IPS-20b (cell line): ENCODE measurements at regions not wholly inside any gene's neighbourhood (a gene's known extent, or its start where the extent isn't known, plus 50 kb on each side); places are given as distances from the start of the nearest gene placed in this dataset.

Experiments
- H3K27ac ChIP-seq: one replicate; pipeline ENCODE4 v1.5.1; 2013; ENCODE audit warnings: low read length
- H3K27me3 ChIP-seq: 2 replicates; pipeline ENCODE4 v1.6.1; 2013; ENCODE audit warnings: mild to moderate bottlenecking, low read length, inconsistent platforms; ENCODE audit not compliant: insufficient read depth
- H3K36me3 ChIP-seq: 2 replicates; pipeline ENCODE4 v1.6.1; 2013; ENCODE audit warnings: low read depth, mild to moderate bottlenecking, inconsistent platforms, low read length, moderate library complexity; ENCODE audit not compliant: insufficient read depth
- H3K4me1 ChIP-seq: 2 replicates; pipeline ENCODE4 v1.6.1; 2013; ENCODE audit warnings: mild to moderate bottlenecking, control low read depth, inconsistent platforms, low read length, moderate library complexity; ENCODE audit not compliant: insufficient read depth
- H3K4me3 ChIP-seq: 2 replicates; pipeline ENCODE4 v1.5.1; 2013; ENCODE audit warnings: mild to moderate bottlenecking, low read length, inconsistent platforms
- H3K9ac ChIP-seq: 2 replicates; pipeline ENCODE4 v1.6.1; 2013; ENCODE audit warnings: low read depth, mild to moderate bottlenecking, inconsistent platforms, low read length, moderate library complexity
- H3K9me3 ChIP-seq: 2 replicates; pipeline ENCODE4 v1.6.1; 2013; ENCODE audit warnings: mild to moderate bottlenecking, low read depth, low read length, inconsistent platforms; ENCODE audit not compliant: insufficient read depth

DNA sequence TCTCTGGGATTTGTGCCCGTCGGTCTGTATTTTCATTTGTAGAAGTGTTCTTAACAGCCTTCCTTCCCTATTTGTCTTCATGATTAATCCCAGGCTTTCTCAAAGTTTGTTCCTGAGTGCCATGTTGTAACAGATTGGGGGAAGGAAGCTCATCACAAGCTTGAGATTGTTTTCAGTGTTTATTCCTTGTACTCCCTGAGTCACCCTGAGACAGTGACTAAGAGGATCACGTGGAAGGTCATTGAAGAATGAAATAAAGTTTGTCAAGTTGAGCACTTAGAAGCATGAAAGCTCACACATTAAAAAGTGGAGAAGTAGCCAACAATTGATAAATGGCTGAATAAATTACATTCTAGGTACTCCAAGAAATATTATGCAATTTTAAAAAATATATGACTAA lies 153.5 kb upstream of the FAM241A start:
- no peak overlapping the region for H3K4me3 ChIP-seq
- no peaks in the 10 kb centered on the region for H3K27me3 ChIP-seq
- H3K27ac ChIP-seq = no peak overlapping the region
- H3K9me3 ChIP-seq = no peaks in the 10 kb centered on the region
- H3K4me1 ChIP-seq = no peaks in the 10 kb centered on the region
- no peak overlapping the region for H3K9ac ChIP-seq
- no peaks in the 10 kb centered on the region for H3K36me3 ChIP-seq

- H3K27me3 ChIP-seq = no peaks in the 10 kb centered on the region
- H3K9me3 ChIP-seq = no peaks in the 10 kb centered on the region
- no peak overlapping the region for H3K27ac ChIP-seq
- H3K4me3 ChIP-seq = no peak overlapping the region
- no peaks in the 10 kb centered on the region for H3K36me3 ChIP-seq
- no peak overlapping the region for H3K9ac ChIP-seq
- H3K4me1 ChIP-seq = no peaks in the 10 kb centered on the region
These were observed 152.7 kb upstream of the FAM241A start for GRCh38 chr4:111992351-111993168.

GRCh38 chr4:111994392-111994791 lies 150.9 kb upstream of the FAM241A start:
- Histone ChIP-seq H3K36me3 (no peaks in the 10 kb centered on the region), H3K9ac (no peak overlapping the region), H3K27me3 (no peaks in the 10 kb centered on the region), H3K9me3 (no peaks in the 10 kb centered on the region), H3K27ac (no peak overlapping the region), H3K4me1 (no peaks in the 10 kb centered on the region), H3K4me3 (no peak overlapping the region)

GRCh38 chr4:111997785-111998184 lies 147.5 kb upstream of the FAM241A start:
- Histone ChIP-seq H3K9me3 (no peaks in the 10 kb centered on the region), H3K36me3 (no peaks in the 10 kb centered on the region), H3K4me1 (no peaks in the 10 kb centered on the region), H3K27me3 (no peaks in the 10 kb centered on the region), H3K4me3 (no peak overlapping the region), H3K9ac (no peak overlapping the region), H3K27ac (no peak overlapping the region)

- no peaks in the 10 kb centered on the region for H3K27me3 ChIP-seq
- H3K27ac ChIP-seq = no peak overlapping the region
- no peak overlapping the region for H3K4me3 ChIP-seq
These were observed 145.5 kb upstream of the FAM241A start for GRCh38 chr4:111999801-112000200.

GRCh38 chr4:112001041-112001440 lies 144.2 kb upstream of the FAM241A start:
- H3K9ac ChIP-seq = no peak overlapping the region
- H3K27me3 ChIP-seq = no peaks in the 10 kb centered on the region
- no peak overlapping the region for H3K4me3 ChIP-seq
- no peaks in the 10 kb centered on the region for H3K36me3 ChIP-seq
- no peak overlapping the region for H3K27ac ChIP-seq
- no peaks in the 10 kb centered on the region for H3K4me1 ChIP-seq
- no peaks in the 10 kb centered on the region for H3K9me3 ChIP-seq

More at GRCh38 chr4:111999801-112000200, 145.5 kb upstream of the FAM241A start:
- Histone ChIP-seq H3K4me1 (no peaks in the 10 kb centered on the region), H3K9me3 (no peaks in the 10 kb centered on the region), H3K9ac (no peak overlapping the region), H3K36me3 (no peaks in the 10 kb centered on the region)

DNA sequence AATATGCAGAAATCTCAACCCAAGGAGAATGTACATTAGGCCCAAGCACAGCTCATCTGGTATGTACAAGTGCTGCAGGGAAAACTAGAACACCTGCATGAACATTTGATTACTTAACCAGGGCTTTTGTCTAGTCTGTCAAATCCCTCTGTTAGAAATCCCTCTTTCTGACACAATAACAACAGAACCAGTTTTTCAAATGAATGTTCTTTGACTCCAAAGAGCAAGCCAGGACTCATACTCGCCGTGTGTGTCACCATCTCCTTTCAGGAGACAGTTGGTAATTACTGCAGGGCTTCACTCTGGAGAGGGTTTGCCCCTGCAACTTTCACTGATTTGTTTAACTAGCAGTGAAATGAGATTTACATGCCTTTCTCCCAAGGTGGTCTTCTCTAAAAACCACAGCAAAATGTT lies 143.0 kb upstream of the FAM241A start:
- Histone ChIP-seq H3K9ac (no peak overlapping the region), H3K27me3 (no peaks in the 10 kb centered on the region), H3K9me3 (no peaks in the 10 kb centered on the region), H3K4me3 (no peak overlapping the region), H3K27ac (no peak overlapping the region), H3K36me3 (no peaks in the 10 kb centered on the region), H3K4me1 (no peaks in the 10 kb centered on the region)

DNA sequence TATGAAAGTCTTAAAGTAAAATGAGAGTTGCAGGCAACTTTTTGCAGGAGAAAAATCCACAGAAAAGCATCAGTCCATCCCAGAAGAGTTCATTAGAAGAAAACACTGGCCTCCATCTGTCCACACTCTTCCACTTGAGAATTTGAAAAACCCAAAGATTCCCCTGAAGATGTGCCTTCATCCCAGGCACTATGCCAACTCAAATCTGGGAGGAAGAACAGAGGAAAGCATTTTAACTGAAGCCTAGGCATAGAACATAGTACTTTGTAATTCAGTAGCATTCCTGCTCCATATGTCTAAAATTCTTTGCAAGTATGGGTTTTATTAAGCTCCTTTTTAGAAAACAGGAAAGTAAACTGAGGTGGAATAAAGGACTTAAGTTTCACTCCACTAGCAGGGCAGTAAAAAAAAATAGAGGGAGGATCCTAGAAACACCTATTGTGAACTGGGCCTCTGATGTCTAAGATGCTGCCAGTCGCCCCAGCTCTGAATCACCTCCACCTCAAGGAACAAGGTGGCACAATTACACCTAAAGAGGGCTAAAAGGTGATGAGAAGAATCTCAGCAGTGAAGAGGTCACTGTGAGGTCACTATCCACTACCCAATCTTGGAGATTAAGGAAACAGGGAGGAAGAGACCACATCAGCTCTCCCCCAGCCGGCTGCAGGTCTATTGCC lies 141.9 kb upstream of the FAM241A start:
- no peaks in the 10 kb centered on the region for H3K9me3 ChIP-seq
- no peaks in the 10 kb centered on the region for H3K36me3 ChIP-seq
- H3K4me1 ChIP-seq = no peaks in the 10 kb centered on the region
- no peak overlapping the region for H3K27ac ChIP-seq
- H3K27me3 ChIP-seq = no peaks in the 10 kb centered on the region
- no peak overlapping the region for H3K9ac ChIP-seq
- no peak overlapping the region for H3K4me3 ChIP-seq

DNA sequence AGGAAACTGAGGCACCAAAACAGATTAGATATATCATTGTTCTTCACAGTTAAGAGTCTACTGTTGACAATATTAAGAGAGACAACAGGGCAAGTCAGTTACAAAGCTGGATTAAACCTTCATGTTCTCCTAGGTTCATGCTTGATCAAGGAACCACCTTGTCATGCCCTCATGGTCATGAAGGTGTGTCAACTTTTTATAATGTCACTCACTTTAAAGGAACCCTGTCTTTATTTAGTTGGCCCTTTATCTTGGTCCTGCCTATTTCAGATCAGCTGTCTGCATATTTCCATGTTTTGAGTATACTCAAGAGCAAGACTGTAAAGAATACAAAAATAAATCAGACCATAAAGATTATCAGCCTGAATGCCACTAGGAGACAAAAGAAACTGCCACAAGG lies 140.2 kb upstream of the FAM241A start:
- Histone ChIP-seq H3K27me3 (no peaks in the 10 kb centered on the region), H3K4me1 (no peaks in the 10 kb centered on the region), H3K4me3 (no peak overlapping the region), H3K27ac (no peak overlapping the region), H3K9me3 (no peaks in the 10 kb centered on the region), H3K36me3 (no peaks in the 10 kb centered on the region), H3K9ac (no peak overlapping the region)

DNA sequence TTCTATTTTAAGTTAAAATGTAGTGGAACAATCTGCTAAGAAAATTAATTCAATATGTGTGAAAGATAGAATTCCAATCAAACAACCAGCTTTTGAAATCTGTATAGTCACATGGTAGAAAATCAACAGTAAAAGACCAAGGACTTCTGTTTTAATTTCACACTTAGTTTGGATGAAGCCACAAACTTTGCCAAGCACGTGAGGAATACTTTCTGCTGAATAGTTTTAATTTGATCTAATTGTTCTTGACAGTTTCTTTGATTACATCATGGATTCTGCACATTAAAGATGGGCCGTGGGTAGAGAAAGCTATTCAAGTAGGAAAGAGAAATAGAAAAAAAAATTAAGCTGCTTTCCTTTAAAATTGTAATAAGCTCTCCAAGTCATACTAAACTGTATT lies 137.9 kb upstream of the FAM241A start:
- no peak overlapping the region for H3K9ac ChIP-seq
- no peaks in the 10 kb centered on the region for H3K9me3 ChIP-seq
- H3K4me3 ChIP-seq = no peak overlapping the region
- no peaks in the 10 kb centered on the region for H3K4me1 ChIP-seq
- H3K36me3 ChIP-seq = no peaks in the 10 kb centered on the region
- no peak overlapping the region for H3K27ac ChIP-seq
- H3K27me3 ChIP-seq = no peaks in the 10 kb centered on the region

GRCh38 chr4:112015960-112016359 lies 129.3 kb upstream of the FAM241A start:
- Histone ChIP-seq H3K9me3 (no peaks in the 10 kb centered on the region), H3K36me3 (no peaks in the 10 kb centered on the region), H3K4me3 (no peak overlapping the region), H3K9ac (no peak overlapping the region), H3K27me3 (no peaks in the 10 kb centered on the region), H3K27ac (no peak overlapping the region), H3K4me1 (no peaks in the 10 kb centered on the region)

GRCh38 chr4:112023402-112023950 lies 121.8 kb upstream of the FAM241A start:
- no peaks in the 10 kb centered on the region for H3K9me3 ChIP-seq
- peaks cover 6% of the 10 kb centered on the region for H3K4me1 ChIP-seq
- no peak overlapping the region for H3K9ac ChIP-seq
- H3K27ac ChIP-seq = no peak overlapping the region
- H3K27me3 ChIP-seq = no peaks in the 10 kb centered on the region
- no peak overlapping the region for H3K4me3 ChIP-seq
- no peaks in the 10 kb centered on the region for H3K36me3 ChIP-seq
